Fibroblast of upper back skin (primary cell): ENCODE measurements at regions not wholly inside any gene's neighbourhood (a gene's known extent, or its start where the extent isn't known, plus 50 kb on each side); places are given as distances from the start of the nearest gene placed in this dataset.
"Not testable (repeated sequence)": the region's sequence is repeated elsewhere in the genome, so short reads cannot be mapped to it uniquely, and the experiment has no call there.

Experiments used
- DNase-seq: peaks from one replicate; pipeline ENCODE4 v3.0.0-alpha.2; 2013

DNA sequence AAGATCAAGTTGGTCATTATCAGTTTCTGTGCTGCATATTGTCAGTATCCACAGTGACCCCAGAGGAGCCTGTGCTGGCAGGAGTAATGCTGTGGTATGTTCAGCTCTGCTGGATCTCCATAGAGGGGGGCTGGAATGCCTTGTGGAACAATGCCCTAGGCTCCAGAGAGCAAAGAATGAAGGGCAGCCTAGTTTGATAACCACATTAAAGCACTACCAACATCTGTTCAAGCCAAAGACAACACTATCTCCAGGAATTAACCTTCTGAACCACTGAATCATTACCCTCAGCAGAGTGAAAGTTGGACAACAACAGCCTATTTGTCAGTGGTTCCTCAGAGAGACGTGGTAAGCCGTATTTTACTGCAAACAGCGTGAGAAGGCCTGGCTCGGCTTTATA, 192.3 kb upstream of the CXorf66 start:
- DNase-seq = peak; percentile 86

DNA sequence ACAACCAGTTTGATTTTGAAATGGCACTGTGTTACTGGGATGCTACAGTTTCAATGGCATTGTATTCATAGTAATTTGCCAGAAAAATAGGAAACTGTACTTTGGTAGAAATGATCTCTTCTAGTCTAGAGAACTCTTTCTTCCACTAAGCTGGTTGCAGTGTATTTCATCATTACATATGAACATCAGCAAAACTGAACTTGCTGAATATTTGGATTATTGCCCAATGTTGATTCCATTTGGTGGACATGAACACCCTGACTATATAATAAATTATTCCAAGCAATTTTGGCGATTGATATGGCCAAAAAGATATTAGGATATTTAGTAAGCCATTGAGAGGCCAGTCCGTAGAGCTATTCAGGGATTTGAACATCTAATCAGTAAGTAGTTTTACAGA, 191.8 kb upstream of the CXorf66 start:
- DNase-seq = peak; percentile 61

DNA sequence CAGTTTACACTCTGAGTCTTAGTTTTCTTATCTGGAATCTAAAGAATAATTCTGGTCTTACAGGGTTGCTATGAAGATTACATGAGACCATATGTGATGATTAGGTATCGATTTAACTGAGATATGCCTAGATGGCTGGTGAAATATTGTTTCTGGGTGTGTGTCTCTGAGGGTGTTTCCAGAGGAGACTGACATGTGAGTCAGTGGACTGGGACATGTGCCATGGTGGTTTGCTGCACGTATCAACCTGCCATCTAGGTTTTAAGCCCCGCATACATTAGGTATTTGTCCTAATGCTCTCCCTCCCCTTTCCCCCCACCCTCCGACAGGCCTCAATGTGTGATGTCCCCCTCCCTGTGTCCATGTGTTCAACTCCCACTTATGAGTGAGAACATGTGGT, 186.0 kb upstream of the CXorf66 start:
- no peak for DNase-seq

DNA sequence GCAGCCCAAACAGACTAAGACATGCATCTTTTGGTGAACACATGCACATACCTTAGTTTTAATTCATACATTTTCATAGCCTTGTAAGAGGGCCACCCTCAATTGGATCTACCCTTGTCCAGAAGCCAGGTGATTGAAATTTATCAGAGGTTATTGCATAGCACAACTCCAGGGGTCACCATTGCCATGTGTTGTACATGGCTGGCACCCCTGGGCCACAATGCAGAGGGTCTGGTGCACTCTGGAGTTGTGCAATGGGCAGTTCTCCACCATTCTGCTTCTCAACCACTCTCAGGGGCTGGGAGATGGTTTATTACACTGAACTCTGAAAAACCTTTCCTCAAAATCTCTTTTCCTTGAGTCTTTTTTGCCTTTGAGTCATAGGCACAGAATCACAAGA, 184.4 kb upstream of the CXorf66 start:
- no peak for DNase-seq

DNA sequence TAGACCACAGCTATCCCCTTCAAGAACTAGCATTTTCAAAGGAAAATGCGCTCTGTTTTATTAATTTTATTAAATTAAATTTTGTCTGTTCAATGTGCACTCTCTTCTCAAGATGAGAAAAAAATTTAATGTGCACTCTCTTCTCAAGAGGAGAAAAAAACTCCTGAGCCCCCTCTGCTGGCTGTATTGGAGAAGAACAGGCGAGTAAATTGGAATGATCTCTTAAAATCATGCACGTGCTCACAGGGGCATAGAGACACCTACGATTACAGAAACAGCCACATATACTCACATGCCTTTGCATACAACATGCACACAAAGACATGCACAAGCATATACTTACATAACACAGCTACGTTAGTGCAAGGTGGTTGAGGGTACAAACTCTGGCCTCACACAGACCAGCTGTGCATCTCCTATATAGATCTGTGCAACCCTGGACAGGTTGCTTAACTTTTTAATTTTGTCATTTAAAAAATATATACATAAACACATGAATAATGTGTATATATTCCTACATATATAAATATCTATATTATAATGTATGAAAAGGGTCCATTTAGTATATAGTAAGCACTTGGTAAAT, 176.2 kb upstream of the CXorf66 start:
- no peak for DNase-seq

DNA sequence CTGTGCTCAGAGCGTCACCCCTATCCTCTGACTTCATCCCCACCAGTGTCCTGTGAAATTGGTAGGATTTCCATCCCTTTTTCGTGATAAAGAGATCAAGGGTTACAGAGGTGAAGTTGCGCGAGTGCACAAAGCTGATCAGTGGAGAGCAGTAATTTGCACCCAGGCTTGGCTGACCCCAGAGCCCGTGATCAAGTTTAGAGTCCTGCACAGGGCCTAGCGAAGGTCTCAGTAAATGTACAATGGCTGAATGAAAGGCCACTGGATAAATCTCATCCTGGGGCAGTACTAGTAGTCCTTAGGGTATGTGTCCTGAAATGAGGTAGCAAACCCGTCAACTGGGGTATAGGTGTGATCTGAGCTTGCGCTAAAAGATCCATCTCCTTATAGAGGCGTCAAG, 173.2 kb upstream of the CXorf66 start:
- DNase-seq = not testable (repeated sequence)

DNA sequence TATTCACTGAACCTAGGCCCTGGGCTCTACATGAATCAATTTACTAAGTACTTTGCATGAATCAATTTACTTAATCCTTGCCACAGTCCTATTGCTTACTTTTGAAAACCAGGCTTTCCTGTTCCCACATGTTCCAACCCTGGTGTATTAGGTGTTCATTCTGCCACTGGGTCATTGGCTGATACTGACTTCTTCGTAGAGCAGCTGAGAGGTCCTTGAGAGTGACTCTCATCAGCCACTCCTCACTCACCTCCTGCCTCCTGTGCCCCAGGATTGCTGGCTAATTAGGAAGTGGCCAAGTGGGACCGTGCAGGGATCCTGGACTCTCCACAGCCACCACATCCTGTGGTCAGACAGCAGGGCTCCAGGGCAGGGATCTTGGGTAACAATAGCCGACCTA, 172.7 kb upstream of the CXorf66 start:
- DNase-seq = not testable (repeated sequence)

DNA sequence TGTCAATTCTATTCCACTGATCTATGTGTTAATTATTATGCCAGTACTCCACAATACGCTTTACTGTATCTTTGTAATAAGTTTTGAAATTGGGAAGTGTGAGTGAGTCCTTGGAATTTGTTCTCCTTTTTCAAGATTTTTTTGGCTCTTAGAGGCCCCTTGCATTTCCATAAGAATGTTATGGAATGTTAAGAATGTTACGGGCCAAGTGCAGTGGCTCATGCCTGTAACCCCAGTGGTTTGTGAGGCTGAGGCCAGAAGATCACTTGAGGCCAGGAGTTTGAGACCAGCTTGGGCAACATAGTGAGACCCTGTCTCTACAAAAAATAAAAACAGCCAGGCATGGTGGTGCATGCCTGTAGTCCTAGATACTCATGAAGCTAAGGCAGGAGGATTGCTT, 167.6 kb upstream of the CXorf66 start:
- DNase-seq = no peak

DNA sequence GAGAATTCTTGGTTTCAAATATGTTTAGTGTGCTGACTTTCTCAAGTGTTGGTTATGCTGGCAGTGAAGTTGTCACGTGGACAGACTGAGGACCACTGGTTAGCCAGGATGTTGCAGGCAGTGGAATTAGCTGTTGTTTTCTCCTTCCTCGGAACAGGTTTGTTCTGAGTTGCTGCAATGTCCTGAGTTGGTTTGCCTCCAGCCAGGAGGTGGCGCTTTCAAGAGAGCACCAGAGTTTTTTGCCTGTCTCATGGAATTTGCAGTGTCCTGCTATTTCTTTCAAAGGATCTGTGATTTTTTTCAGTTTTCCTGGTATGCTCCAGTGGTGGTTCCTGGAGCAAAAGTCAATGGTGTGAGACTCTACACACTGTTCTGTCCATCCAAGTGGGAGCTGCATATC, 158.1 kb upstream of the CXorf66 start:
- DNase-seq = peak; percentile 0

DNA sequence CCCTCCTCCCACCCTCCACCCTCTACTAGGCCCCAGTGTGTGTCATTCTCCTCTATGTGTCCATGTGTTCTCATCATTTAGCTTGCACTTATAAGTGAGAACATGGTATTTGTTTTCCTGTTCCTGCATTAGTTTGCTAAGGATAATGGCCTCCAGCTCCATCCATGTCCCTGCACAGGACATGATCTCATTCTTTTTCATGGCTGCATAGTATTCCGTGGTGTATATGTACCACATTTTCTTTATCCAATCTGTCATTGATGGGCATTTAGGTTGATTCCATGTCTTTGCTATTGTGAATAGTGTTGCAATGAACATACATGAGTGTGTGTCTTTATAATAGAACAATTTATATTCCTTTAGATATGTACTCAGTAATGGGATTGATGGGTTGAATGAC, 148.7 kb upstream of the CXorf66 start:
- DNase-seq = not testable (repeated sequence)

DNA sequence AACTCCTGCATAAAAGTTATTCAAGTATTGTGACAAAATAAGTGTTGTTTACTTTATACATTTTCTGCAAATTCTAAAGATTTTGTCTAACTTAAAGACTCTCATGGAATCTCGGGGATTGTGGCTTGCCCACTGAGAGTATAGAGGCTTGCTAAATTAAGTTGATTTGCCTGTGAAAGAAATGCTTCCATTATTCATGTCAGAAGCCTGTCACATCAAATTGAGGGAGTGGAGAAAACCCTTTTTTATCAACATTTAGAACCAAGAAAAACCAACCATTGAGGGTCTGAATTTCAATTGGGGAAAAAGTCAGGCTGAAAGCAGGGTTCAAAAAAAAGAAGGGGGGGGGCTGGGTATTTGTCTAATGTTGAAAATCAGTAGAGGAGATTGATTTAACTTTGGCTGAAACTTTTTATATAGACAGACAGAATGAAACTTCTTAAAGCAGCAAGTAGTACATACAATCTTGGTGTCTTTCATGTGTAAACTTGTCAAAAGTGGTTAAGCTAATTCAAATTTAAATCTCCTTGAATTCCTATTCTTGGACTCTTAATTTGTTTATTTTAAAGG, 144.8 kb upstream of the CXorf66 start:
- DNase-seq = no peak

DNA sequence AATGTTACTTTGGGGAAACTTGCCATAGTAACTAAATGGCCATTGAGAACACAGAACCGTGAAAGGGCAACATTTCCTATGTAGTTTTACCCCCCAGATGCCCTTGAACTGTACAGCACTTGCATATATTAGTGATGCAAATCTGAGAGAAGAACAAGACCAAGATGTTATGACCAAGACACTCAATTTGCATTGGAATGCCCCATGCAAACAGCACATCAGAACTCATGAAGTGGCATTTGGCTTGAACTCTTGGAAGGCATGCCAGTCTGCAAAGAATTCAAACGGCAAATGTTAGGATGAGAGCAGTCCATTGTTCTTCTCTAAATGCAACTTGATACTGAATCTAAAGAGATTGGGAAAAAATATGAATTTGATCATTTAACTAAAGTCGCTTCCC, 139.4 kb upstream of the CXorf66 start:
- DNase-seq = no peak

DNA sequence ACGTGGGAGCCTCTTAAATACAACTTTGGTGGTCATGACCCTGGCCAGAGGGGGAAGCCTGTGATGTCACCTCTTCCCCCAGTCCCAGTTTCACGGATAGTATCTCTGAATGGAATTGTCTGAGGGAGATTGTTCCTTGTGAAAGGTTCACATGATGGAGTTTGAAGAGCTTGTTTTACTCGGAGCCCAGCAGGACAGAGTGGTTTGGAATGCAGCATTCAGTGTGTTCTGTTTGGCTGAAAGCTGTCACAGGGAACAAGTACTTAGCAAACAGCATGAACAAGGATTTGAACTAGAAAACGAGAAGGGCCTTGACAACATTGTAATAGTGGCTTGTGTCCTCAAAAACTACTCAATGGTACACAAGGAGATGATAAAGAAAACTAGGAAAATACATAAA, 133.9 kb upstream of the CXorf66 start:
- DNase-seq = no peak

DNA sequence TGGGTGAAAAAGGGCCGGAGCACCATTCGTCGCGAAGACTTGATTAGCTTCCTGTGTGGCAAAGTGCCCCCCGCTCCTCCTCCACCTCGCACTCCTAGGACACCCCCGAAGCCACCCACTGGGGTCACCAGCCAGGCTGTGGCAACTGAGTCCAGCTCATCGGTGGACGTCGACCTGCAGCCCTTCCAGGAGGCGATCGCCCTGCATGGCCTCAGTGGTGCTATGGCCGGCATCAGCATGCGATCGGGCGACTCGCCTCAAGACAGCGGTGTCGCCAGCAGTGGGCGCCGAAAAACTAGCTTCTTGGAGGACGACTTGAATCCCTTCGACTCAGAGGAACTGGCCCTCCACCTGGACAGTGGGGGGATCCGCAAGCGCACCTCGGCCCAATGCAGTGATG, 126.8 kb upstream of the CXorf66 start:
- no peak for DNase-seq

DNA sequence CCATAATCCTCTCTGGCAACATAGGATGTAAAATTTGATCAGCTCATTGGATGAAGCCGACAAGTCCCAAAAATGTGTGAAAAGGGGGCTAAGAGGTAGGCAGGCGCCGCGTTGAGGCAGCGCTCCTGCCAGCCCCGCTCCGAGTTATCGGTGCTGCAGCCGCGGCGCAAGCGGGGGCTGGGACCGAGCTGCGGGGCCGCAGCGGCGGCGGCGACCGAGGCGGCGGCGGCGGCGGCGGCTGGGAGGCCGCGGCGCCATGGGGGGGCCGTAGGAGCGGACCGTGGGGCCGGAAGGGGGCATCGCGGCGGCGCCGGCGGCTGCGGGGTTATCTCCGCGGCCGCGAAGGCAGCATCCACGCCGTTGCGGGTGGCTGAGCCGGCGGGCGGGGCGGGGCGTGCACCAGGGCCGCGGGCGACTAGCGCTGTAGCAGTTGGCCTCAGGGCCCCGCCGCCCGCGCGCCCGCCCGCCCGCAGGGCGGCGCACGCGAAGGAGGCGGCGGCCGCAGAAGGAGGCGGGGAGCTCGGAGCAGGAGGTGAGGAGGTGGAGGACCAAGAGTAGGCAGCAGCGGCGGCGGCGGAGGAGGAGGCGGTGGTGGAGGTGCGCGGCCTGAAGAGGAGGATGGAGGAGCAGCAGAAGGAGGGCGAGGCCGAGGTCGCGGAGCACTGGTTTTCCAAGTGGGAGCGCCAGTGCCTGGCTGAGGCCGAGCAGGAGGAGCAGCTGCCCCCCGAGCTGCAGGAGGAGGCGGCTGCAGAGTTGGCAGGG, 126.0 kb upstream of the CXorf66 start:
- DNase-seq = peak; percentile 4

DNA sequence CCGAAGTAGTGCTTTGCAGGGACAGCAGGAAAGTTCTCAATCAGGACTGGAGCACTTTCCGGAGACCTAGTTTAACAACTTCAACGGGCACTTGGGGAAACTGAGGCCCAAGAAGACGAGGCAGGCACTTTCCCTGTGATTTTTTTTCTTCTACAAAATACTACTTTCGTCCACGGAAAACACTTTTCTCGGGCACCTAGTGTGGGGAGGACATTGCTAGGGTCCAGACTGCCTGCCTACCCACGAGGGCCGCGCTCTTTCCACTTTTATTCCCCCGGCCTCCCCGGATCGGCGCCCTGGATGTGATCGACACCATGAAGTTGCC, 125.4 kb upstream of the CXorf66 start:
- no peak for DNase-seq

DNA sequence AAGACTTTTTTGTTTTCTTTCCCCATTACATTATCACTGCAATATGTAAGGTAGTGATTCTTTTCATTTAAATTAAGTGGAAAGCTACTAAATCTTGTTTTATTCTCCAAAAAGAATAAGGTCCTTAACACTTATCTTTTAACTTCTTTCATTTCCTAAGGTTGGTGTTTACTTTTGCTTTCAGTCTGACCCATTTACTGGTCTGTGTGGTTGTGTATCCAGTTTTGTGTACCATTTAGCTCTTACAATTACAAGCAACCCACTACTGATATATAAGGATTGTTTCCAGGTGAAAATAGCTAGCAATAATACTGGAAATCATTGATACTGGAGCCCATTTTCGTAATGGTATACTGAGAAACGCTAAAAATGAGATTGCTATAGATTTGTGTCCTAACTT, 123.1 kb upstream of the CXorf66 start:
- DNase-seq = no peak

DNA sequence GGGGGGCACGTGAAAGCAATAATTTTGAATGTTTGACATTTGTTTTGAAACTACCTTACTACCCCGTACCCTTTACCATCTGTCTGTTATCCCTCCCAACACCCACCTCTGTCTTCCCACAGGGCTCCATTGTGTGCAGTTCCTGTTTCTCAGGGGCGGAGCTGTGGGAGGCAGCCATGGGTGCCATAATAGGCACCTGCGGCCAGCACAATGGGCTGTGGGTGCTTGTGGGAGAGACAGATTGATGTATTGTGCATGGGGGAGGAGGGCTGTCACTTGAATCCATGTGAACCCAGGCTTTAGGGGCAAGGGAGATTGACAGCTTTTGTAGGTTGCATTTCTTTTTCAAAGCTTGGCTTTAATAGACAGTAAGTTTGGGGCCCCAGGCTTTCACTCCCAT, 122.6 kb upstream of the CXorf66 start:
- DNase-seq = no peak

DNA sequence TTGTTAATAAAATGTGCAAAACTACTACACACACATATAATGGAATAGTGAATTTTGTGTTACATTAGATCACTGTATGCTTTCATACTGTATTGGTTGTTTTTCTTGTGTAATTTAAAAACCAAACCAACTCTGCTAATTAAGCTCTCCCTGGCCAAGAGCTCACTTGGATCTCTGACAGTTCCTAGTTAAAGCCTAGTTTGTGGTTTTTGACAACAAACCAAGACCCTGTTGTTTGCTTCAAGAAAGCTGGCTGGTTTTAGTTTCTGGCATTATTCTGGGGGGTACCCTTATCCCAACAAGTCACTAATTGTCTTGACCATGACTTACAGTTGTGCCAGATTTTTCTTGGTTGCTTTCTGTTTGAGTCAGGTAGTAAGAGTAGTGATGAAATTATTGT, 121.4 kb upstream of the CXorf66 start:
- DNase-seq = no peak

DNA sequence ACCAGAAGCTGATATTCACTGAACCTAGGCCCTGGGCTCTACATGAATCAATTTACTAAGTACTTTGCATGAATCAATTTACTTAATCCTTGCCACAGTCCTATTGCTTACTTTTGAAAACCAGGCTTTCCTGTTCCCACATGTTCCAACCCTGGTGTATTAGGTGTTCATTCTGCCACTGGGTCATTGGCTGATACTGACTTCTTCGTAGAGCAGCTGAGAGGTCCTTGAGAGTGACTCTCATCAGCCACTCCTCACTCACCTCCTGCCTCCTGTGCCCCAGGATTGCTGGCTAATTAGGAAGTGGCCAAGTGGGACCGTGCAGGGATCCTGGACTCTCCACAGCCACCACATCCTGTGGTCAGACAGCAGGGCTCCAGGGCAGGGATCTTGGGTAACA, 109.5 kb upstream of the CXorf66 start:
- not testable (repeated sequence) for DNase-seq

DNA sequence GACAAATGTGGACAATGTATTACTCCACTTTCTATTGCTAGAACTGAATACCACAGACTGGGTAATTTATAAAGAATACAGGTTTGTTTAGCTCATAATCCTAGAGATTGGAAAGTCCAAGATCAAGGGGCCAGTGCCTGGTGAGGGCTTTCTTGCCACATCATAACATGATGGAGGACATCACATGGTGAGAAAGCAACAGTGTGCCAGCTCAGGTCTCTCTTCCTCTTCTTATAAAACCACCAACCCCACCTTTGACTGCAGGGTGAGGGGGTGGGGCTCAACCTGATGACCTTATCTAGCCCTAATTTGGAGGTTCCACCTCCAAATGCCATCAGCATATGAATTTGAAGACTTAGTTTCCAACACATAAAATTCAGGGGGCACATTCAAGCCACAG, 105.7 kb upstream of the CXorf66 start:
- no peak for DNase-seq

DNA sequence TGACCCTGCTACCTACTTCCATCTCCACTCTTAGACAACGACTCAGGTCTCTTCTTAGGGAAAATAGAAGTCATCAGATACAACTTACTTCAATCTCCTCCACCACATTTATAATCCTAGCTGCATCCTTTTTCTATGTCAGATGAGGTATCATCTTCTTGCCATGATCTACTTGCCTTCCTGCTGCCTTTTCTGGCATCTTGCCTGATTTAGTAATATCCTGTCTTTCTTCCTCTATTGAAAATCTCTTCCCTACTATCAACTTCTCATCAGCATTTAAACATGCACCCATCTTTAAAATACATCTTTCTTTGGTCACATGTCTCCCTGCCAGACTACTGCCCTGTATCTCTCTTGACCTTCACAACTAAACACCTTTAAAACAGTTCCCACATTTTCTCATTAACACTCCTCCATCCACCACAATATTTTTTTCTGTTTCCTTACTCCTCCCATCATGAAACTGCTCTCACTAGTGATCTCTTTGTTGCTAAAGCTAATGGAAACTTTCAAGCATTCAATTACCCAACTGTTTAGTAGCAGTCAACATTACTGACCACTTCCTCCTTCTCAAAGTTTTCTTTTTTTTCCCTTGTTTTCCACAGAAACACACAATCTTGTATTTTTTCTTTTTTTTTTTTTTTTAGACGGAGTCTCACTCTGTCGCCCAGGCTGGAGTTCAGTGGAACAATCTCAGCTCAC, 100.8 kb upstream of the CXorf66 start:
- no peak for DNase-seq

DNA sequence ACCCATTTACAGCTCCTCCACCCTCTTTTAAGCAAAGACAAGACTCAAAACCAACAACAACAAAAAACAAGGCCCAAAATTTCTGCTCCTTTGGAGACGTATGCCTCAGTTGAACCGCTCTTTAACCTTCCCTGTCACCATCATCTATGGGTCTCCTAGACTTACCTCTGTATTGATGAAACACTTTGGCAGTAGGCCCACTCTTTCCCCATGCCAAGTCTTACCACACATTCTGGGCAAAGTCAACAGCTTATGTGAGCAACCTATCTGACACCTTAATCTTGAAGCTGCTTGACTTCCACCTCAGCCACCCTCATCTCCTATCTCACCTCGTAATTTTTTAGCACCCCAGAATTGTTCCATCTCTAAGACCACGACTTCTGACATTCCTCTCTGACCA, 99.7 kb upstream of the CXorf66 start:
- DNase-seq = no peak

DNA sequence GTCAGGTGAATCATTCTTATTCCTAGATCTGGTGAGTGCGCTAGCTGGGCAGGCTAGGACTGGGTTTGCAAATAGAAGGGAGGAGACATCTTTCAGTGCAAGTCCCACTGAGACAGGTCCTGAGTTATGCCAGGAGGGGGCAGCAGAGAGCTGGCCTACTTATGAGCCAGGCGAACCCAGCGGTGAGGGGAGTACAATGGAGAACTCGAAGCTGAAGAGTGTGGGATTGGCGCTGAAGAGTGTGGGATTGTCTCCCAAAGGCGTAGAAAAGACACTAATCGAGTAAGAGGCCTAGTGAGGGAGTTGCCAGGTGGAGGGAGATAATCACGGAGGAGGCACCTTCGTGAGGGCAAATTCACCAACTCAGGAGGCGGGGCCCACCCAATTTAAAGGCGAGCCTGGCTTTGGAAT, 91.7 kb upstream of the CXorf66 start:
- peak; percentile 57 for DNase-seq
